Panc1 (cell line): ENCODE measurements at regions not wholly inside any gene's neighbourhood (a gene's known extent, or its start where the extent isn't known, plus 50 kb on each side); places are given as distances from the start of the nearest gene placed in this dataset.

Experiments used
- ATAC-seq: fragments of 200-7000 bp; cut with Tn5 transposase; 2 replicates; pipeline ENCODE4 v1.9.1; 2020; ENCODE audit warnings: mild to moderate bottlenecking, moderate library complexity
- BruUV-seq: library from RNA; stranded (reverse); fragments of 400-500 nt; replicated peaks from 2 replicates; lab custom pipeline; 2021; lab: Mats Ljungman, UMichigan
- CTCF ChIA-PET: fragments of 300-600 bp; sonication (Branson Sonifier 250); formaldehyde crosslinking; loops from one replicate; lab custom pipeline; 2022; ENCODE audit warnings: antibody characterized with exemption; lab: Charles Lee
- POLR2A ChIA-PET: fragments of 300-600 bp; sonication (Branson Sonifier 250); formaldehyde crosslinking; loops from one replicate; lab custom pipeline; 2022; ENCODE audit warnings: antibody characterized with exemption; lab: Charles Lee
- DNase-seq: peaks from one replicate; pipeline ENCODE4 v3.0.0-alpha.2; 2010; ENCODE audit warnings: low read depth, low spot score
- H3K27ac ChIP-seq: 2 replicates; pipeline ENCODE4 v1.5.1; 2011; ENCODE audit warnings: mild to moderate bottlenecking, low read length, inconsistent platforms
- H3K27me3 ChIP-seq: fragments of 200-500 bp; sonication (Bioruptor generic); 2 replicates; pipeline ENCODE4 v1.6.0; 2014; ENCODE audit warnings: low read length, inconsistent platforms; ENCODE audit not compliant: control insufficient read depth, insufficient read depth
- H3K36me3 ChIP-seq: fragments of 200-500 bp; sonication (Bioruptor generic); 2 replicates; pipeline ENCODE4 v1.5.1; 2014; ENCODE audit warnings: inconsistent platforms, mild to moderate bottlenecking, low read length, moderate library complexity; ENCODE audit not compliant: control insufficient read depth, insufficient read depth
- H3K4me1 ChIP-seq: 2 replicates; pipeline ENCODE4 v1.5.1; 2011; ENCODE audit warnings: inconsistent platforms, mild to moderate bottlenecking, low read length, moderate library complexity; ENCODE audit not compliant: control insufficient read depth, insufficient read depth
- H3K4me3 ChIP-seq, 2 experiments: 2 replicates each; pipeline ENCODE4 v1.5.1; 2011 to 2012; ENCODE audit warnings: low read depth in 2 of 2, low read length in 2 of 2, mild to moderate bottlenecking in 2 of 2, inconsistent platforms in 1 of 2, moderate library complexity in 1 of 2
- H3K9me3 ChIP-seq: fragments of 200-500 bp; sonication (Bioruptor generic); 2 replicates; pipeline ENCODE4 v1.5.1; 2014; ENCODE audit warnings: low read depth, mild to moderate bottlenecking, inconsistent platforms, low read length, moderate library complexity; ENCODE audit not compliant: control insufficient read depth, insufficient read depth
- POLR2AphosphoS5 ChIP-seq: IDR thresholded peaks from 2 replicates; pipeline ENCODE4 v1.6.1; 2012; ENCODE audit warnings: mild to moderate bottlenecking, low read depth, low read length, moderate library complexity
- REST ChIP-seq, 2 experiments: IDR thresholded peaks; 2 replicates each; pipeline ENCODE4 v1.6.1; 2011 to 2012; ENCODE audit warnings: low read depth in 2 of 2, control low read depth in 1 of 2, low read length in 1 of 2, mild to moderate bottlenecking in 1 of 2, moderate library complexity in 1 of 2; ENCODE audit not compliant: insufficient read depth in 1 of 2
- SIN3A ChIP-seq: IDR thresholded peaks from 2 replicates; pipeline ENCODE4 v1.6.1; 2012; ENCODE audit warnings: low read depth, mild to moderate bottlenecking, low read length, moderate library complexity, borderline replicate concordance; ENCODE audit not compliant: insufficient read depth
- TCF7L2 ChIP-seq: IDR thresholded peaks from 2 replicates; pipeline ENCODE4 v1.6.1; 2011; ENCODE audit warnings: mild to moderate bottlenecking, low read depth, low read length, inconsistent platforms
- in situ Hi-C: cut with HindIII; loops from 2 replicates; pipeline ENCODE4 v1.10.0; 2016; ENCODE audit warnings: low sequenced_read_pairs, low pct_unique_long_range_greater_than_20kb
- intact Hi-C: fragments of 100-400 bp; cut with micrococcal nuclease; formaldehyde crosslinking; loops from one replicate; pipeline ENCODE4 v1.10.0; 2022; ENCODE audit not compliant: unreplicated experiment
- TF ChIP-seq, protein P1 (sequence below): fragments of 450-650 bp; IDR thresholded peaks from 2 replicates; pipeline ENCODE4 v1.5.1; 2017; ENCODE audit warnings: mild to moderate bottlenecking

DNA sequence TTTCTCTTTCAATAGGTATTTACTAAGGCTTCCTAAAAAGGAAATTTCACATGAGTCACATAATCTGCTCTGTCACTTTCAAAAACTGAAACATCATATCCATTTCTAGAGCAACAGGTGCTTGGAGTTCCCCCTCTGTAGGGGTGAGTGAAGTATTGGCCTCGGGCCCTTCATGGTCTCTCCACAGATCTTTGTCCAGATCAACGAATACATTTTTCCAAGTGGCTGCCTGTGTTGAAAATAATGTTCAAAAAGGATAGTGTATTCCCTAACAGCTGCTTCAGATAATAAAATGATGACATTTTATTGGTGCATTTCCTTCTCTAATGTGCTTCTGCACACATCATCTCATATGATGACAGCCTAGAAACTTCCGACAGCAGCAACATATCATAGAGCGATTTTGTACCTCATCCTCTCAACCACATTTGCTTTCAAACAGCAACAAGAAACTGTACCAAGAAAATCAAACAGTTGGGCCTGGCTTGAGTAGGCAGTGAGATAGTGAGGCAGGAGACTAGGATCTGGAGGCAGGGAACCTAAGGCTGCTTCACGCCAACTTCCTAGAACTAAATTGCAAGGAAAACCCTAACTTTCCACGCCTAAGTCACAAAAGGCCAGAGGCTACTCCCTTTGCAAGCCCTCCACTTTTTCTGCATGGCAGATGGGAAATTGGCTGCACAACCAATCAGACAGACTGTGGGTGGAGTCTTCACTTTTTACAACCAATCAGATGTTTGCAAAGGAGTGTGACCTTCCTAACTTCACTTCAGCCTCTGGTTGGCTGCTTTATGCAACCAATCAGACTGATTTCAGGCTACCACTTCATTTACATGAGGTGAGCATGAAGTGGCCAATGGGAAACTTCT lies 340.2 kb downstream of the LRRC3B start:
- Histone ChIP-seq H3K4me3 (no peak overlapping the region), H3K27me3 (no peaks in the 10 kb centered on the region), H3K36me3 (no peaks in the 10 kb centered on the region), H3K27ac (no peak overlapping the region), H3K4me1 (no peaks in the 10 kb centered on the region), H3K9me3 (no peaks in the 10 kb centered on the region)
- no TSS peak for BruUV-seq
- POLR2A ChIA-PET: no interaction called here
- ATAC-seq (no peak), DNase-seq (no peak)
- CTCF ChIA-PET: no interaction called here
- in situ Hi-C loops: no loop called here
- TF ChIP-seq REST (IDR thresholded peaks at IDR 0.05; ENCODE audit: insufficient read depth in 1 of 2, low read depth in 2 of 2, low read length in 1 of 2) (no peak), TCF7L2 (no peak), POLR2AphosphoS5 (no peak), SIN3A (no peak)
- TF ChIP-seq, protein P1, sequence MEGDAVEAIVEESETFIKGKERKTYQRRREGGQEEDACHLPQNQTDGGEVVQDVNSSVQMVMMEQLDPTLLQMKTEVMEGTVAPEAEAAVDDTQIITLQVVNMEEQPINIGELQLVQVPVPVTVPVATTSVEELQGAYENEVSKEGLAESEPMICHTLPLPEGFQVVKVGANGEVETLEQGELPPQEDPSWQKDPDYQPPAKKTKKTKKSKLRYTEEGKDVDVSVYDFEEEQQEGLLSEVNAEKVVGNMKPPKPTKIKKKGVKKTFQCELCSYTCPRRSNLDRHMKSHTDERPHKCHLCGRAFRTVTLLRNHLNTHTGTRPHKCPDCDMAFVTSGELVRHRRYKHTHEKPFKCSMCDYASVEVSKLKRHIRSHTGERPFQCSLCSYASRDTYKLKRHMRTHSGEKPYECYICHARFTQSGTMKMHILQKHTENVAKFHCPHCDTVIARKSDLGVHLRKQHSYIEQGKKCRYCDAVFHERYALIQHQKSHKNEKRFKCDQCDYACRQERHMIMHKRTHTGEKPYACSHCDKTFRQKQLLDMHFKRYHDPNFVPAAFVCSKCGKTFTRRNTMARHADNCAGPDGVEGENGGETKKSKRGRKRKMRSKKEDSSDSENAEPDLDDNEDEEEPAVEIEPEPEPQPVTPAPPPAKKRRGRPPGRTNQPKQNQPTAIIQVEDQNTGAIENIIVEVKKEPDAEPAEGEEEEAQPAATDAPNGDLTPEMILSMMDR: no peak
- intact Hi-C loops: no loop called here

GRCh38 chr3:26963361-26963743 lies 340.8 kb downstream of the LRRC3B start:
- POLR2A ChIA-PET: no interaction called here
- H3K4me3 ChIP-seq: no peak overlapping the region
- in situ Hi-C loops: no loop called here
- intact Hi-C loops: no loop called here
- H3K9me3 ChIP-seq: no peaks in the 10 kb centered on the region
- H3K36me3 ChIP-seq: no peaks in the 10 kb centered on the region
- ATAC-seq (no peak), DNase-seq (no peak)
- H3K4me1 ChIP-seq: no peaks in the 10 kb centered on the region
- no peak for TF ChIP-seq POLR2AphosphoS5
- TF ChIP-seq, protein P1: peak; percentile 39
- CTCF ChIA-PET: no interaction called here
- no peaks in the 10 kb centered on the region for H3K27me3 ChIP-seq
- BruUV-seq: no TSS peak
- no peak overlapping the region for H3K27ac ChIP-seq
